ENCODE measurements at regions not wholly inside any gene's neighbourhood (a gene's known extent, or its start where the extent isn't known, plus 50 kb on each side); places are given as distances from the start of the nearest gene placed in this dataset.

- no peak for DNase-seq (ENCODE audit: low read depth)
- H3K4me3 ChIP-seq (ENCODE audit: low read depth, low read length): no peak overlapping the region
- no peak for TF ChIP-seq CTCF (IDR thresholded peaks at IDR 0.05; ENCODE audit: low read depth, low read length, missing control alignments)
Measured at GRCh38 chr9:96085491-96086143, 210.1 kb downstream of the ERCC6L2 start.

- TF ChIP-seq CTCF (IDR thresholded peaks at IDR 0.05; ENCODE audit: low read depth, low read length, missing control alignments): no peak
- DNase-seq (ENCODE audit: low read depth): no peak
- no peak overlapping the region for H3K4me3 ChIP-seq (ENCODE audit: low read depth, low read length)
Measured at GRCh38 chr9:96084331-96084734, 208.8 kb downstream of the ERCC6L2 start.

- TF ChIP-seq CTCF (IDR thresholded peaks at IDR 0.05; ENCODE audit: low read depth, low read length, missing control alignments): no peak
- no peak overlapping the region for H3K4me3 ChIP-seq (ENCODE audit: low read depth, low read length)
- no peak for DNase-seq (ENCODE audit: low read depth)
Measured at GRCh38 chr9:96082516-96083232, 207.2 kb downstream of the ERCC6L2 start.

- no peak for DNase-seq (ENCODE audit: low read depth)
- TF ChIP-seq CTCF (IDR thresholded peaks at IDR 0.05; ENCODE audit: low read depth, low read length, missing control alignments): no peak
- no peak overlapping the region for H3K4me3 ChIP-seq (ENCODE audit: low read depth, low read length)
Measured at GRCh38 chr9:96080364-96080763, 204.9 kb downstream of the ERCC6L2 start.

GRCh38 chr9:96079779-96080178 lies 204.3 kb downstream of the ERCC6L2 start:
- H3K4me3 ChIP-seq (ENCODE audit: low read depth, low read length): no peak overlapping the region
- no peak for TF ChIP-seq CTCF (IDR thresholded peaks at IDR 0.05; ENCODE audit: low read depth, low read length, missing control alignments)
- DNase-seq (ENCODE audit: low read depth): no peak

GRCh38 chr9:96078897-96079490 lies 203.5 kb downstream of the ERCC6L2 start:
- no peak for TF ChIP-seq CTCF (IDR thresholded peaks at IDR 0.05; ENCODE audit: low read depth, low read length, missing control alignments)
- H3K4me3 ChIP-seq (ENCODE audit: low read depth, low read length): no peak overlapping the region
- DNase-seq (ENCODE audit: low read depth): no peak
